Jurkat, Clone E6-1 (cell line): ENCODE measurements at regions not wholly inside any gene's neighbourhood (a gene's known extent, or its start where the extent isn't known, plus 50 kb on each side); places are given as distances from the start of the nearest gene placed in this dataset.

ENCODE experiments used
- DNase-seq: peaks from one replicate; pipeline ENCODE4 v3.0.0-alpha.2; 2011; ENCODE audit warnings: low read depth, low spot score
- H3K4me3 ChIP-seq: 2 replicates; pipeline ENCODE4 v1.5.1; 2011; ENCODE audit warnings: mild to moderate bottlenecking, low read length, control low read depth, moderate library complexity

DNA sequence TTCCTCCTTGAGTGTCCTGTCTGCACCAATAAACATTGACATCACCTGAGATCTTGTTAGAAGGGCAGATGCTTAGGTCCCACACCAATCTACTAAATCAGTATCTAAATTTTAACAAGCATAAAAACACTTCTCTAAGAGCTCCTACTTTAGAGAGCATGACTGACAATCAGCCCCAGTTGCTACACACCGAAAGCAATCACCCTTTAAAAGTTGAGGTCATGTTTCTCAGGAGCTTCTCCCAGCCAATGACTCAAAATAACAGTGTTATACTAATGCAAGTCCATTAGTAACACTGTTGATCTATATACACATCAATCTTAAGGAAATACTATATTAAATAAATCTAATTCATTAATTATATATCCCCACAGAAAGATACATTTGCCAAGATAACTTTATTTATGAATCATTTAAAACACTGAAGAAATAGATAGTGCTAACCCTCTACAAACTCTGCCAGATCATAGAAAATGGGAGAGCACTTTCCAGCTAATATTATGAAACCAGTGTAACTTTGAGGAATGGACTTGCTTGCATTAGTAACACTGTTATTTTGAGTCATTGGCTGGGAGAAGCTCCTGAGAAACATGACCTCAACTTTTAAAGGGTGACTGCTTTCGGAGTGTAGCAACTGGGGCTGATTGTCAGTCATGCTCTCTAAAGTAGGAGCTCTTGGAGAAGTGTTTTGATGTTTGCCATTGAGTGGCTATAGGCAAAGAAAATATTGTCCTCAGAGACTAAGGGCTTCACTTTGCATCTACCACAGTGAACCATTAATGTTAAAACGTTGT is 109.8 kb upstream of the HDX start:
- DNase-seq: no peak
- no peak overlapping the region for H3K4me3 ChIP-seq

DNA sequence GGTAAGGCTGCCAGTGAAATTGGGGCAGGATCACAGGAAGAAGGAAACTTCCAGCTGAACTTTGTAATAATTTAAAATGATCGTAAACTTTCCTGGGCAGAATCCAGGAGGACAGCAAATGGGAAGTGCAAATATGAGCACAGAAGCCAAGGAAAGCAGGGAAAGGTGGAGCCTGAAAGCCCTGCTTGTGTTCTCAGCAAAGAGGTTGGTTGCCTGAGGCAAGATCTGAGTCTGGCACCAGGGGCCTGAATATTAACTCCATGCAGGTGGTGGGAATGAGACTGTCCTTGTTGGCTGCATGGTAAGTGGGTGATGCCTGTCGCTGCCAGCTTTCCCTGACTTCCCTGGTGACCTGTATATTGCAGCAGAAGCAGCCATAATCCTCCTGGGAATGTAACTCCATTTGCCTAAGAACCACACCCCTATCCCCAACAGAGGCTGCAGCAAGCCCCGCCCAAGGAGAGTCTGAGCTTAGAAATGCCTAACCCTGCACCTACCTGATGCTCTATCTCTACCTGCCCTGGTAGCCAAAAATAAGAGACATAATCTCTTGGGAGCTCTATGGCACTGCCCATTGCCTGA is 132.0 kb upstream of the HDX start:
- no peak for DNase-seq
- no peak overlapping the region for H3K4me3 ChIP-seq

- no peak overlapping the region for H3K4me3 ChIP-seq
These were observed 163.8 kb upstream of the HDX start for GRCh38 chrX:84666086-84666485.

DNA sequence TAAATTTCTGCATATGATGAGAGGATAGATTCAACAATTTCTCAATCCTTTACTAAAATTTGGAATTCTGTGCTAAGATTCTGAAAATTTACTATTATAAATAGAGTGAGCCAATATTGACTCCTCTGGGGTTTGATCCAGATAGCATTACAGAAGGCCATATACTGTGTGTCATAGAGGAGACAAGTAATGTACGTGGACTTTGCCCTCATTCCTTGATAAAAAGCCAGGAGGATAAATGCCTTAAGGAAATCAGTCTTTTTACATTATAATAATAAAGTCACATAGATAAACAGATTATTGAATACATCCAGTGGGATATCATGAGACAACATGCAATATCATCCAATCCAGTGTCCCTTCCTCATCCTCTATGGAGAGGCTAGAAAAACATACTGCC is 188.0 kb upstream of the HDX start:
- no peak for DNase-seq
- no peak overlapping the region for H3K4me3 ChIP-seq

More at GRCh38 chrX:84666086-84666485, 163.8 kb upstream of the HDX start:
- DNase-seq: no peak

GRCh38 chrX:84709987-84710386 is 207.7 kb upstream of the HDX start:
- no peak overlapping the region for H3K4me3 ChIP-seq
- DNase-seq: no peak

DNA sequence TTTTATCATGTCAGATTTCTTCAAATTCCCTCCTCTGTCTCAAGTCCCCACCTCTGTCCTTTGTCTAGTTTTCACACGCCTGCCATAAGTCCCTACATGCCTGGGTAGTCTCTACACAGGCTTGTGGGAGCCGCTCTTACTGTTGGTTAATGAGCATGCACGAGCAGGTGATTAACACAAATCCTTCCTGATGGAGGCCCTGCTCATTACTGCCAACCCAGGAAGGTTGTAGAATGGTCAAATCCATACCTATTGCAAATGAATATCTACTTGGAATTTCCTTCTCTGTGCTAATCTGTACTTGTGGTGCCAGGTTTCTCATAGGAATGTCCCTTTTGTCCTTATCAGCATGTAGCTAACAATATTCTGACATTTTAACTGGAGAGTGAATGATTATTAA is 208.4 kb upstream of the HDX start:
- H3K4me3 ChIP-seq: no peak overlapping the region
- no peak for DNase-seq

GRCh38 chrX:84712621-84713020 is 210.4 kb upstream of the HDX start:
- DNase-seq: no peak

DNA sequence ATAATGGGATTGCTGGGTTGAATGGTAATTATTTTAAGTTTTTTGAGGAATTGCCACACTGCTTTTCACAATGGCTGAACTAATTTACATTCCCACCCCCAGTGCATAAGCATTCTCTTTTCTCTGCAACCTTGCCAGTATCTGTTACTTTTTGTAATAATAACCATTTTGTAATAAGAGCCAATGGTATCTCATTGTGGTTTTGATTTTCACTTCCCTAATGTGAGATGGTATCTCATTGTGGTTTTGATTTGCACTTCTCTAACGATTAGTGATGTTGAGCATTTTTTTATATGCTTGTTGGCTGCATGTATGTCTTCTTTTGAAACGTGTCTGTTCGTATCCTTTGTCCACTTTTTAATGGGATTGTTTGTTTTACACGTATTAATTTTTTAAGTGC is 213.1 kb upstream of the HDX start:
- no peak for DNase-seq
- H3K4me3 ChIP-seq: no peak overlapping the region

More at GRCh38 chrX:84712621-84713020, 210.4 kb upstream of the HDX start:
- H3K4me3 ChIP-seq: no peak overlapping the region

- DNase-seq: no peak
- H3K4me3 ChIP-seq: no peak overlapping the region
These were observed 215.1 kb upstream of the HDX start for GRCh38 chrX:84717343-84717742.

DNA sequence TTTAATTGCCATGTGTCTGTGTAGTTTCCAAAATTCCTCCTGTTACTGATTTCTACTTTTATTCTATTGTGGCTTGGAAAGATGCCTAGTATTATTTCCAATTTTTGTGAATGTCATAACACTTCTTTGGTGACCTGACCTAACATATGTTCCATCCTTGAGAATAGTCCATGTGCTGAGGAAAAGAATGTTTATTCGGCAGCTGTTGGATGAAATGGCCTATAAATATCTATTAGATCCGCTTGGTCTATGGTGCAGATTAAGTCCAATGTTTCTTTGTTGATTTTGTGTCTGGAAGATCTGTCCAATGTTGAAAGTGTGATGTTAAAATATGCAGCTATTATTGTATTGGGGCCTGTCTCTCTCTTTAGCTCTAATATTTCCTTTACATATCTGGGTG is 219.2 kb upstream of the HDX start:
- no peak overlapping the region for H3K4me3 ChIP-seq
- DNase-seq: no peak

- DNase-seq: no peak
- H3K4me3 ChIP-seq: no peak overlapping the region
These were observed 222.3 kb upstream of the HDX start for GRCh38 chrX:84724576-84724975.

- DNase-seq: no peak
- no peak overlapping the region for H3K4me3 ChIP-seq
These were observed 227.2 kb upstream of the HDX start for GRCh38 chrX:84729408-84729807.

DNA sequence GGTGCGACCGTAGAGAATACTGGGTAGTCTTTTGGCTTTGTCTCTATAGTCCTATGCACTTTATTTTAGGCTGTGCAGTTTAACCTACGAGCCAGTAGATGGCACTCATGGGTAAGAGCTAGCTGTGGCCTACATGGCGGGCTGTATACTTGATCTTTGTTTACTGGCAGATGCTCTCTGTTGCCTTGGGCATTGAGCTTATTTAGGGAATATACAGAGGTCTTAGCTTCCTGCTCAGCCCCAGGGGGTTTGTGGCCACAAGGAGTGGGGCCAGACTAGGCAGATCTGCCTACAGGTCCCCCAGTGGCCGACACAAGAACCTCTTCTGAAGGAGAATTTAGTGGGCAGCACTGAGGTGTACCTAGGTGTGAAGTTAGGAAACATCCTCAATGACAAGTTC is 227.6 kb upstream of the HDX start:
- no peak overlapping the region for H3K4me3 ChIP-seq
- peak; percentile 33 for DNase-seq

- DNase-seq: no peak
- no peak overlapping the region for H3K4me3 ChIP-seq
These were observed 232.8 kb upstream of the HDX start for GRCh38 chrX:84735025-84735424.

DNA sequence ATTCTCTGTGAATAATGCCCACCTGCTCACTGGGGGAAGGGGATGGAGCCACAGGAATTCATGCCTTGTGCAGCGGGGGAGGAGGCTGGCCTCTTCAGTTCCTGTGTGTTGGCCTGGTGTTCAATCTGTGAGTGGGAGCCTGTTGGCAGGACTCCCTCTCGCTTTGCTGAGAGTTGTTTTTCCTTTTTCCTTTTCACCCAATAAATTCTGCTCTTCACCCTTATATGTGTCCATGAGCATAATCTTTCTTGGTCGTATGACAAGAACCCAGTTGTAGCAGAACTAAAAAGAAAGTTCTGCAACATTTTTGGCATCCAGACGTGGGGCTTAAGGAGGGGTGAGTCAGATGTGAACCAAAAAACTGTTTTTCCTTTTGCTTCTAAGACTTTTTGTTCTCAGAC is 235.2 kb upstream of the HDX start:
- H3K4me3 ChIP-seq: no peak overlapping the region
- no peak for DNase-seq

GRCh38 chrX:84747516-84747915 is 245.3 kb upstream of the HDX start:
- DNase-seq: no peak
- H3K4me3 ChIP-seq: no peak overlapping the region

- no peak for DNase-seq
- no peak overlapping the region for H3K4me3 ChIP-seq
These were observed 246.9 kb upstream of the HDX start for GRCh38 chrX:84748965-84749656.

DNA sequence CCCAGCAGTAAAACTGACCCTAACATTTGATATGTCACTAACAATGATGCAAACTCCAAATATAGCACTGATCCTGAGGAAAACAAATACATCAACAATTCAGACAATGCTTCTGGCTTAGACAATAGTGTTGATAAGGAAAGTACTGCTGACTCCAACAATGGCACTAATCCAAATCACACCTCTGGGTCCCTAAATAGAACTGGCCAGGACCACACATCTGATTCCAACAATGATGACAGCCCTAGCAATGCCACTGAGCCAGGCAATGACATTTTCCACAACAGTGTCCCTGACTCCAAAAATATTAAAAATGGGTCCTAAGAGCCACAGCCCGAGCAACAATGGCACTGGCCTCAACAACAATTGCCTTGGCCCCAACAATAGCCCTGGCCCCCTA is 243.1 kb upstream of the APOOL start:
- no peak overlapping the region for H3K4me3 ChIP-seq
- no peak for DNase-seq

DNA sequence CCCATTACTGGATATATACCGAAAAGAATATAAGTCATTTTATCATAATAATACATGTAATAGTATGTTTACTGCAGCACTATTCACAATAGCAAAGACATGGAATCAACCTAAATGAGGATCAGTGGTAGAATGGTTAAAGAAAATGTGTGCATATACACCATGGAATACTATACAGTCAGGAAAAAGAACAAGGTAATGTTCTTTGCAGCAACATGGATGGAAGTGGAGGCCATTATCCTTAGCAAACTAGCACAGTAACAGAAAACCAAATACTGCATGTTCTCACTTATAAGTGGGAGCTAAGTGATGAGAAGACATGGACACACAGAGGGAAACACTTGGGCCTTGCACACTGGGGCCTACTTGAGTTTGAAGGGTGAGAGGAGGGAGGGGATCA is 207.4 kb upstream of the APOOL start:
- no peak for DNase-seq
- H3K4me3 ChIP-seq: no peak overlapping the region

- H3K4me3 ChIP-seq: no peak overlapping the region
- no peak for DNase-seq
These were observed 172.8 kb upstream of the APOOL start for GRCh38 chrX:84830836-84831235.
